Smooth muscle cell (in vitro differentiated cells): ENCODE measurements at regions not wholly inside any gene's neighbourhood (a gene's known extent, or its start where the extent isn't known, plus 50 kb on each side); places are given as distances from the start of the nearest gene placed in this dataset.
"Not testable (repeated sequence)": the region's sequence is repeated elsewhere in the genome, so short reads cannot be mapped to it uniquely, and the experiment has no call there.

Source experiments
- DNase-seq: peaks from one replicate; lab custom pipeline; 2025; ENCODE audit not compliant: unreplicated experiment; lab: John Stamatoyannopoulos, UW
- H2AFZ ChIP-seq: fragments of 200-600 bp; sonication (generic); 2 replicates; pipeline ENCODE4 v1.6.0; 2016; ENCODE audit warnings: antibody characterized with exemption, low read depth, mild to moderate bottlenecking
- H3F3A ChIP-seq: fragments of 200-600 bp; sonication (generic); 2 replicates; pipeline ENCODE4 v1.6.0; 2017; ENCODE audit warnings: antibody characterized with exemption, low read depth
- H3K27ac ChIP-seq: fragments of 200-600 bp; sonication (generic); 2 replicates; pipeline ENCODE4 v1.5.1; 2016; ENCODE audit warnings: low read depth, mild to moderate bottlenecking
- H3K27me3 ChIP-seq: fragments of 200-600 bp; sonication (generic); 2 replicates; pipeline ENCODE4 v1.6.1; 2016; ENCODE audit warnings: low read depth, mild to moderate bottlenecking
- H3K36me3 ChIP-seq: fragments of 200-600 bp; sonication (generic); 2 replicates; pipeline ENCODE4 v1.5.1; 2016; ENCODE audit warnings: low read depth
- H3K4me1 ChIP-seq: fragments of 200-600 bp; sonication (generic); 2 replicates; pipeline ENCODE4 v1.5.1; 2016; ENCODE audit warnings: low read depth
- H3K4me2 ChIP-seq: fragments of 200-600 bp; sonication (generic); 2 replicates; pipeline ENCODE4 v1.6.0; 2016; ENCODE audit warnings: mild to moderate bottlenecking
- H3K4me3 ChIP-seq: fragments of 200-600 bp; sonication (generic); 2 replicates; pipeline ENCODE4 v1.5.1; 2016; ENCODE audit warnings: mild to moderate bottlenecking
- H3K79me2 ChIP-seq: fragments of 200-600 bp; sonication (generic); 2 replicates; pipeline ENCODE4 v1.6.0; 2016; ENCODE audit warnings: low read depth, mild to moderate bottlenecking
- H3K9ac ChIP-seq: fragments of 200-600 bp; sonication (generic); 2 replicates; pipeline ENCODE4 v1.6.0; 2016; ENCODE audit warnings: low read depth
- H3K9me3 ChIP-seq: fragments of 200-600 bp; sonication (generic); replicated peaks from 2 replicates; pipeline ENCODE4 v1.5.1; 2016; ENCODE audit warnings: low read depth
- H4K20me1 ChIP-seq: fragments of 200-600 bp; sonication (generic); 2 replicates; pipeline ENCODE4 v1.6.0; 2016; ENCODE audit warnings: low read depth
- WGBS: methylation state at CpG from one replicate; pipeline ENCODE4 v1.1.7; 2016; ENCODE audit warnings: low lambda C conversion rate; 5-methylcytosine and 5-hydroxymethylcytosine counted together
- TF ChIP-seq, protein P1 (sequence below): fragments of 200-600 bp; sonication (generic); IDR thresholded peaks from 2 replicates; pipeline ENCODE4 v1.5.1; 2017; ENCODE audit warnings: borderline replicate concordance, mild to moderate bottlenecking, antibody characterized with exemption; ENCODE audit not compliant: insufficient read depth, poor library complexity, severe bottlenecking

DNA sequence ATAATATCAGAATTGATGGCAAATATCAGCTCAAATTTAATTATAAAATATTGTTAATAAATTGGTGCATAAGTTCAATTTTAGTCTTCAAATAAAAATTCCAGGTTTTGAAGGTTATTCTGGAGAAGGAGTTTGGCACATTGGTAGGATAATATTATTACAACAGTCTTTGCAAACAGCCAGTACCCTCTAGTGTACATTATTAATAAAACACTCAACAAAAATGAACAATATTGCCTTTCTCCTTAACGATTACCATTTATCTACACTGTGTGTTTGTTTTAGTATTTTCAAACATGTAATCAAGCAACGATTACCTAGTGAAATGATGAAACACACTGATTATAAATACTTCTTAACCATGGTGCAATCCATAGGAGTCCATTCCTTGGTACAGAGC, 334.0 kb upstream of the FSIP2 start:
- no peak overlapping the region for H3K4me3 ChIP-seq
- TF ChIP-seq, protein P1, sequence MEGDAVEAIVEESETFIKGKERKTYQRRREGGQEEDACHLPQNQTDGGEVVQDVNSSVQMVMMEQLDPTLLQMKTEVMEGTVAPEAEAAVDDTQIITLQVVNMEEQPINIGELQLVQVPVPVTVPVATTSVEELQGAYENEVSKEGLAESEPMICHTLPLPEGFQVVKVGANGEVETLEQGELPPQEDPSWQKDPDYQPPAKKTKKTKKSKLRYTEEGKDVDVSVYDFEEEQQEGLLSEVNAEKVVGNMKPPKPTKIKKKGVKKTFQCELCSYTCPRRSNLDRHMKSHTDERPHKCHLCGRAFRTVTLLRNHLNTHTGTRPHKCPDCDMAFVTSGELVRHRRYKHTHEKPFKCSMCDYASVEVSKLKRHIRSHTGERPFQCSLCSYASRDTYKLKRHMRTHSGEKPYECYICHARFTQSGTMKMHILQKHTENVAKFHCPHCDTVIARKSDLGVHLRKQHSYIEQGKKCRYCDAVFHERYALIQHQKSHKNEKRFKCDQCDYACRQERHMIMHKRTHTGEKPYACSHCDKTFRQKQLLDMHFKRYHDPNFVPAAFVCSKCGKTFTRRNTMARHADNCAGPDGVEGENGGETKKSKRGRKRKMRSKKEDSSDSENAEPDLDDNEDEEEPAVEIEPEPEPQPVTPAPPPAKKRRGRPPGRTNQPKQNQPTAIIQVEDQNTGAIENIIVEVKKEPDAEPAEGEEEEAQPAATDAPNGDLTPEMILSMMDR: no peak
- no peaks in the 10 kb centered on the region for H3F3A ChIP-seq
- no peak for DNase-seq
- H4K20me1 ChIP-seq: no peaks in the 10 kb centered on the region
- no peaks in the 10 kb centered on the region for H3K27me3 ChIP-seq
- no peaks in the 10 kb centered on the region for H3K9me3 ChIP-seq
- 82% methylated on average over 2 of the region's 2 CpGs for WGBS
- H3K4me2 ChIP-seq: no peak overlapping the region
- no peaks in the 10 kb centered on the region for H3K36me3 ChIP-seq
- H2AFZ ChIP-seq: no peak overlapping the region
- H3K79me2 ChIP-seq: no peaks in the 10 kb centered on the region
- H3K9ac ChIP-seq: no peak overlapping the region
- H3K4me1 ChIP-seq: no peaks in the 10 kb centered on the region
- no peak overlapping the region for H3K27ac ChIP-seq

DNA sequence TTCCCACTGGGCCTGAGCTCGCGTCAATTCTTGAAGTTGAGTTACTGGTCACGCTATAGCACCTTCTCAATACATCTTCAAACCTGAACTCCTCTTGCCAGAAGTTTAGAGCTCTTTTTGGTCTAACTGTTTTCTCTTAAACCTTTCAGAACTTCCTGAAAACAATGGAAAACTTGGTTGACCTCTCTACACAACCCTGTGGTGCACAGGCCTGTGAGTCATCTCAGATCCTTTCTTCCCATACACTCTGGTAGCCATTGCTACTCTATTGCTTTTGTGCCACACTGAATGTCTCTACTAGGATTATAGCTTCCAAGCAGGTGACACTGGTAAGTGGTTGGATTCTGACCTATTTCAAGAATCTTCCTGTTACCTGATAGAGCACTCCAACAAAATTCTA, 321.5 kb upstream of the FSIP2 start:
- H3K27me3 ChIP-seq: no peaks in the 10 kb centered on the region
- no peaks in the 10 kb centered on the region for H3K4me1 ChIP-seq
- TF ChIP-seq, protein P1: no peak
- H3K9ac ChIP-seq: no peak overlapping the region
- no peaks in the 10 kb centered on the region for H3K36me3 ChIP-seq
- WGBS: 93% methylated on average over 3 of the region's 3 CpGs
- H3K27ac ChIP-seq: no peak overlapping the region
- H4K20me1 ChIP-seq: no peaks in the 10 kb centered on the region
- H3K4me3 ChIP-seq: no peak overlapping the region
- no peaks in the 10 kb centered on the region for H3K9me3 ChIP-seq
- no peaks in the 10 kb centered on the region for H3K79me2 ChIP-seq
- H3F3A ChIP-seq: no peaks in the 10 kb centered on the region
- no peak for DNase-seq
- no peak overlapping the region for H2AFZ ChIP-seq
- no peak overlapping the region for H3K4me2 ChIP-seq

DNA sequence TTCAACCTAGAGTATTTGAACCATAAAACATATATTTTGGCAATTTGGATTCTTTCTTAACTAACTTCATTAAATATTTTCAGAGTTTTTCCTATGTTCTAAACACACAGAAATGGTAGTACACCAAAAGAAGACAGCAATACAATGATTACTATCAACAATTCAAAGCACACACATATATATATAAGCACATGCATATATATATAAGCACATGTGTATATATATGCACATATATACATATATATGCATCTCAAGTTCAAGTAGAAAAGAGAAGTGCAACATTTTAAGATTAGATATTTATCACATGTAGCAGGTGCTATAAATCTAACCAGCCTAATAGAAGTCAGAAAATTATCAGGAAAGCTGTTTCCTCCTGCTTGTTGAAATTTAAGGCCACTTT, 320.9 kb upstream of the FSIP2 start:
- Histone ChIP-seq H3F3A (no peaks in the 10 kb centered on the region), H3K4me3 (no peak overlapping the region), H3K27me3 (no peaks in the 10 kb centered on the region), H2AFZ (no peak overlapping the region), H3K9ac (no peak overlapping the region), H4K20me1 (no peaks in the 10 kb centered on the region), H3K9me3 (no peaks in the 10 kb centered on the region), H3K79me2 (no peaks in the 10 kb centered on the region), H3K4me2 (no peak overlapping the region), H3K27ac (no peak overlapping the region), H3K36me3 (no peaks in the 10 kb centered on the region), H3K4me1 (no peaks in the 10 kb centered on the region)
- no peak for DNase-seq
- TF ChIP-seq, protein P1: no peak

DNA sequence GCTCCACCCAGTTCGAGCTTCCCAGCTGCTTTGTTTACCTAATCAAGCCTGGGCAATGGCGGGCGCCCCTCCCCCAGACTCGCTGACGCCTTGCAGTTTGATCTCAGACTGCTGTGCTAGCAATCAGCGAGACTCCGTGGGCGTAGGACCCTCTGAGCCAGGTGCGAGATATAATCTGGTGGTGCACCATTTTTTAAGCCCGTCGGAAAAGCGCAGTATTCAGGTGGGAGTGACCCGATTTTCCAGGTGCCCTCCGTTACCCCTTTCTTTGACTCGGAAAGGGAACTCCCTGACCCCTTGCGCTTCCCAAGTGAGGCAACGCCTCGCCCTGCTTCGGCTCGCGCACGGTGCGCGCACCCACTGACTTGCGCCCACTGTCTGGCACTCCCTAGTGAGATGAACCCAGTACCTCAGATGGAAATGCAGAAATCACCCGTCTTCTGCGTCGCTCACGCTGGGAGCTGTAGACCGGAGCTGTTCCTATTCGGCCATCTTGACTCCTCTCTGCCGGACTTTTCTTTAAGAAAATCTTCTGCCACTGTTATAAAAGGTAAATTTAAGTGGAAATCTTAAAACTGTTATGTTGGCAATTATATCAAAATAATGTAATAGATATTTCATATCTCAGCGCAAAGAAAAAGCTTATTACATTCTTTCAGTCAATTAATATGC, 313.5 kb upstream of the FSIP2 start:
- H3K4me2 ChIP-seq: peak overlapping the region; percentile 98
- not testable (repeated sequence) for H3K36me3 ChIP-seq, H4K20me1 ChIP-seq, H3K9me3 ChIP-seq, DNase-seq, H3F3A ChIP-seq, H3K27me3 ChIP-seq
- H3K27ac ChIP-seq: peak overlapping the region; percentile 68
- peaks cover 31% of the 10 kb centered on the region for H3K79me2 ChIP-seq
- WGBS: 16% methylated on average over 33 of the region's 33 CpGs
- peak overlapping the region; percentile 97 for H2AFZ ChIP-seq
- H3K4me3 ChIP-seq: peak overlapping the region; percentile 81
- peak overlapping the region; percentile 54 for H3K9ac ChIP-seq
- peaks cover 11% of the 10 kb centered on the region for H3K4me1 ChIP-seq
